Bone marrow (tissue), 2 donors: ENCODE measurements at regions not wholly inside any gene's neighbourhood (a gene's known extent, or its start where the extent isn't known, plus 50 kb on each side); places are given as distances from the start of the nearest gene placed in this dataset.

Experiments
- DNase-seq, 2 donors: peaks; one replicate each; lab custom pipeline; 2025; lab: John Stamatoyannopoulos, UW

DNA sequence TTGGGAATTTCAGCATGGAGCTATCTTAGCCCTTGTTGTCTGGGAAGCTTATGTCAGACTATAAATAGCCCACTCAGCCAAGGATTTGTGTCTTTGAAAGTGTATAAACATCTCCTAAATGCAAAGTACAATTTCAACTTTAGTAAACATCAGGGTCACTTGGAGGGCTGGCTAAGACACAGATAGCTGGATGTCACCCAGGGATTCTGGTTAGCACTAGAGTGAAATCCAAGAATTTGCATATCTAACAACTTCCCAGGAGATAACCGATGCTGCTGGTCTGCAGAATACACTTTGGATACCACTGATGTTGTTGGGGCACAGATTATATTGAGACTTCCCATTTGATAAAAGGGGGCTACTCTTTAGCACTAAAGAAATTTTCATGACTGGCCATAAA, 130.9 kb downstream of the PAX1 start:
- no peak for DNase-seq

DNA sequence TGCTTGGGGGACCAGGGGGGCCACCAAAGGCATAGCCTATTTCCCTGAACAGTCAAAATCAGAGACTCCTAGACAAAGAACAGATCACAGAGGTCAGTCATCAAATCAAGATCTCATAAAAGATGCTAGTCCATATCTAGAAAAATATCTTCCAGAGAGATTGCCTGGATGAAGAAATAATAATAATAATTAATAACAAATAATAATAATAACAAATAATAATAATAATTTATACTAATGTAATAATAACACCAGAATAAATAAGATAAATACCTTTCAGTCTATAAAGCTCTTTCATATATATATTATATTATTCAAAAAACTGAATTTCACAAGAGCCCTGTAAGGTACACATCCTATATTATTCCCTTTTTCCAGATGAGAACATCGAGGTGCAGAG, 129.6 kb downstream of the PAX1 start:
- DNase-seq, result no peak

DNA sequence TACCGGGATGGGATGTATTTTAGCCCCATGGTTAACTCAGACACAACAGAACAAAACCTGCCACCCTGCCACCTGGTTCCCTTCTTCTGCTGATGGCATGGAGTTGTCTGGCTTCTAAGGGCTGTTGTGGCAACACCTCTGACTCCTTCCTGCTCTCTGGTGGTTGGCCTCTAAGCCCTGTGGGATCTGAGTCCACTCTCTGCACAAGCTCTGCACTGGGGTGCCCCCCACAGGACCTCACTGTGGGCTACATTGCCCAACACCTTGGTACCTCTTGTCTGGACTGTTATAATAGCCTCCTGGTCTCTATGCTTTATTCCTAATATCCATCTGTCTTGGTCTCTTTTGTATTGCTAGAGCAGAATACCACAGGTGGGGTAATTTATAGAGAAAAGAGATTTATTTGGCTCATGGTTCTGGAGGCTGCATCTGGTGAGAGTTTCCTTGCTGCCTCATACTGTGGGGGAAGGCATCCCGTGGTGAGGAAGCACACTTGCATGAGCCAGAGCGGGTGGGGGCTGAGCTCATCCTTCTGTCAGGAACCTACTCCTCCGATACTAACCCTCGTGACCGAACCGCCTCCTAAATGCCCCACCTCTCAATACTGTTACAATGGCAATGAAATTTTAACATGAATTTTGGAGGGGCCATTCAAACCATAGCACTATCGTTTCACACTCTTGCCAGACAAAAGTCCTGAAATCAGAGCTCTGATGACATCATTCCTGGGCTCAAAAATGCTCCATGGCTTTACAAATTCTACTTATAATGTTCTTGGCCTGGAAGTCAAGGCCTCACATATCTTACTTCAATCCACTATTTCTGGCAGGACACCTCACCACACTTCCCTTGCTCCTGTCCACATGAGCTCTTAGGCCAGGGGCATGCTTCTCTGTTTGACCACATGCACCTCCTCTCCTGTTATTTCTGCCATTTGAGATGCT, 127.2 kb downstream of the PAX1 start:
- DNase-seq, result no peak

DNA sequence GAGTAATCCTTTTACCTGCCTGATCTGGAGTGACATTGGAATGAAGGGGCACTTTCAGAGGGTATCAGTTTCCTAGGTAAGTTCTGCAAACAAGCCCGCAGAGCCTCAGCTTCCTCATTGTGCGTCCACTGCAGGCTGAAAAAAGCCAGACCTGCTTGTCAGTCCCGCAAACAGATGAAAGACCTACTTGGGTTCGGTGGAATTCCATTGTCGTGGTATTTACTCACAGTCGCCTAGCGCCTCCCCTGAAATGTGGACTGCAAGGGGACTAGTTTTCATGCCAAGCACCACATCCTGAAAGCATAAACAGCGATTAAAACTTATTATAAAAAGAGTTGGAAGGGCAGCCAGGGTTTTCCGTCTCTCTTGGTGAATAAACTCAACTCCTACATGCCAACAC, 121.5 kb downstream of the PAX1 start:
- DNase-seq, result no peak

DNA sequence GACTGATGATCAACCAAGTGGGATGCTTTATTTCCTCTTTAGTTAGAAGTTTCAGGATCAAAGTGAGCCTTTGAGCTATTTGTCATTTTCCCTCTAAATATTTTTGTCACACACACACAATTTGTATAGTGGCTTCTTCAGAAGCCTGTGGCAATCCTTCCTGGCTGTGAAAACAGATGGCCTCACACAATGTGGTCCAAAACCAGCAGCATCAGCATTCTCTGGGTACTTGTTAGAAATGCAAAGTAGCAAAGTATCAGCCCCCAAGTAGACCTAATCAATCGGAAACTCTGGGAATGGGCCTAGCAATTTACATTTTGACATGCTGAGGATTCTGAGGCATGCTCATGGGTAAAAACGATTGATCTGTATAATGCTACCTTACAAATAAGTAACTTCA, 115.9 kb downstream of the PAX1 start:
- DNase-seq, result no peak

DNA sequence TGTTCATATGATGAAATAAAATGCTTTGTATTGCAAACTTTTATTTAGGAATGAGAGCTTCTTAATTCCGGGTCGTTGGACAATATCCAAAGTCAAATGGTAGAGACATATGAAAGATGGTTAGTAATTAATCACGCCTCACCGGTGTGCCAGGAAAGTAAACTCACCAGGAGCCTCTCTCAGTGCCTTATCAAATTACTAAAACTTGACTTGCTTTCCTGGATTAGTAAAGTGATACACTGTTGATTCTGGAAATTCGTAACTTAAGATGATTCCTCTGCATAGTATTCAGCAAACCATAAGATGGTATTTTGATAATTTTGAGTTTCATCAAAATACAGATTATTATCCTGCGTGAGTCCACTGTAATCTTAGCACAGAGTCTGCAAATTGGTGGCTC, 115.2 kb downstream of the PAX1 start:
- no peak for DNase-seq

DNA sequence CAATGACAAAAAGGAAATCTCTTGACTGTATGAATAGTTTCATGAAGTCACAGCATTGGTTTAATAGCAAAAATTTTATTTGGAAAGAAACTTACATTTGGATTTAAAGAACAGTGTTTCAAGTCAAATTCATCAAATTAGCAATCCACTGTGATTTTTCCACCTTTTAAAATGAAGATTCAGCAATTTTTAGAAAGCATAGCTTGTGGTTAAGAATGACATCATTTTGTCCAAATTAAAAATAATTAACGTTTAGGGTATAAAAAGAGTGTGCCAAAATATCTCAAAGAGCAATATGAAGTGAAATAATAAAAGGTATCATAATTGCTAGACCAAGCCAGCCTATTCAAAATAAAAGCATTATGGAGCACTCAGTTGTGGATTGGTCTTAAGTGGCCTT, 114.6 kb downstream of the PAX1 start:
- DNase-seq, result no peak

DNA sequence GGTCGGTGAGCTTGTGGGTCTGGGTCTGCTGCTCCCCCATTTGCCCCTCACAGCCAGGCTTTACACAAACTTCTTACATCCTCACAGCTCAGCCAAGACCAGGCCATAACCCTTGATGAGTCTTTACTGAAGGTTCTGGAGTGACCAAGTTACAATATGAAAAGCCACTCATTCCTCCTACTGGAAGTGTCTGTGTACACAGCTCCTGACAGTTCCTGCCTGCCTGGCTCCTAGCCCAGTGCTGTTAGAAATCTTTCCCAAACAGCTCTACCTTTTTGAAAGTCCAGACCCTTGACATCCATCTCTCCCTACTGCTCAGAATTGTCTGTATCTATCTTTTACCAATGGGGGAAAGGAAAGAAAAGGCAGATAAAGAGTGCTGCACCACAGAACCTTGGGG, 106.9 kb downstream of the PAX1 start:
- no peak for DNase-seq

DNA sequence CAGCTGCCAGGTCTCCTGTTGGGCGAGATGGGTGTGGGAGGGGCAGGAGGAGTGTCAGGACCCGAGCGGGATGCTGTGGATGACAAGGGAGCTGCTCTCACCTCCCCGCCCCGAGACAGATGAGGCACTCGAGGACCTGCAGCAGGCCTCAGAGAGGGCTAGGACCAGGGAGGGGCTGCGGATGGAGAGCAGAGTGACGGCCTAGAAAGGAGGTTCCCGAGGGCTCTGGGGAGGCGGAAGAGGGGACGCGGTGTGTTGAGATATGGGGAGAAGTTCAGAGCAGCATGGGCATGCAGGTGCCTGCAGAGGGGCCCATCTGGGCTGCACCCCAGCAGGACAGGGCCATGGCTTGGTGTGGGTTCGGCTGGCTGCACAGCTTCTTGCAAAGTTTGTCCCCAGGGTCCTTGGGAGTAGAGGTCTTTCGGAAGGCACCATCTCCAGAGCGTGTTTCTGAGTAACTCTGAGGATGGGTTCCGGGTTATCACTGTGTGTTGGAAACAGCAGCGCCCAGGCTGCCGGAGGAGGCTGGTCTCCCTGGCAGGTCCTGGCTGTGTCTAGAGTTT, 104.6 kb downstream of the PAX1 start:
- DNase-seq, result no peak

DNA sequence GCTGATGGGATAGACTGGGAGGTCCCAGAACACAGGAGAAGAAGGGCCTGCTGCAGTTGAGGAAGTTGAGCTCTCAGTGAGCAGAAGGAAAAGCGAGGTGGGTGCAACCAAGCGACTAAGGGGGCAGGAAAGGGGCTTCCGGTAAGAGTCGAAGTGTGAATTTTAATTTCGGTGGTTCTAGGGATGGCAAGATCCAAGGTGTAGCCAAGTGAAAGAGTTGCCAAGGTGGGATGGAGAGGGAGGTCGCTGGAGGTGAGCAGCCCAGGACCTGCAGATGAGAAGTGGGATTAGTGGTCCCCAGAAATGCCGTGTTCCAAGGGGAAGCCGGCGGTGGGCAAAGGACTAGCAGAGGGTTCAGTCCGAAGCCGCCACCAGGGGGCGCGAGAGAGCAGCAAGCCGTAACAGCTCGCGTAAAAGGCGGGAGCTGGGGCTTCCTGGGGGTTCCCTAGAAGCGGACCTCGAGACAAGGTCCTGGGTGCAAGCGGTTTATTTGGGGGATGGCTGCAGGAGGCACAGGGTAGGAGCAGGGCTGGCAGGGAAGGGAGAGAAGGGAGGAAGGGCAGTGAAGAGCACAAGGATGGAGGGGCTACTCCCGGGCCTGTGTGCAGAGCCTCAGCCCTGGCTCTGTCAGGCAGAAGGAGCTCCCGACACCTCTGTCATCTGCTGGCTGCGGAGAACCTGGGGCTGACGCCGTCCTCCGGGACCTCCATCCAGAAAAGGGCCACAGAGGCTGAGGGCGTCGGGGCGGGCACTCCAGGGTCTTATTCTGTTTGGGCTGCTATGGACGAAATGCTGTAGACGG, 103.6 kb downstream of the PAX1 start:
- peak in 1 of 2 donors; percentile 2 for DNase-seq

DNA sequence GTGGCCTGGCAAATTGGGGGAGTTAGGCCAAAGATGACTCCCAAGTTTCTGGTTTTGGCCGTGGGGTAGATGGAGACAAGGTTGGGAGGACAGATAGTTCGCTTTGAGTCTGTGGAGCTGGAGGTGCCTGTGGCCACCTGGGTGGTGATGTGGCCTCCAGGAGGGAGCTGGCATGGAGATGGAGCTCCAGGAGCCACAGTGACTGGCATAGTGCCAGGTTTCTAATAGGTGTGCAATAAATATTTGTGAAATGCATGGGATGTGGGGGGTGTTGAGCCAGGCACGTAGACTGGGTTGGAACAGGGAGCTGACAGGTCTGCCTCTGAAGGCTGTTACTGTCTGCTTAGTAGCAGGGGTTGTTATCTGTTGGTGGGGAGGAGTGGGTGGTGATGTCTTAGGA, 102.7 kb downstream of the PAX1 start:
- no peak for DNase-seq

DNA sequence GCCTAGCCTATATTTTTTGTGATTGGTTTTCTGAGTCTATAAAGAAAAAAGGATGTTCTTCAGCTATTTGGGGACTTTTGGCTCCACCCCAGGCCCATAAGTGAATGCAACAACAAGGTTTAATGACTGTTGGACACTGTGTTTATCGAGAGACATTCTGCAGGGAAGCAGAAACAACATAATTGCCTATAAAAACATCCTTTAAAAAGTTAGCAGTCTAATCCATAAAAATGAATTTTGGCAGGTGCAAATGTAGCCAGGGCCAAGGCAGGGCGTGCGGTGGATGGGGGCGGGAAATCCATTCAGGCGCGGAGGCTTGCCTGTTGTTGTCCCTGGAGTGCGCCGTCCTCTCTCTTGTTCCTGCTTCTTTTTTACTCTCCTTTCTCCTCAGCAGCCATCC, 99.3 kb downstream of the PAX1 start:
- no peak for DNase-seq

DNA sequence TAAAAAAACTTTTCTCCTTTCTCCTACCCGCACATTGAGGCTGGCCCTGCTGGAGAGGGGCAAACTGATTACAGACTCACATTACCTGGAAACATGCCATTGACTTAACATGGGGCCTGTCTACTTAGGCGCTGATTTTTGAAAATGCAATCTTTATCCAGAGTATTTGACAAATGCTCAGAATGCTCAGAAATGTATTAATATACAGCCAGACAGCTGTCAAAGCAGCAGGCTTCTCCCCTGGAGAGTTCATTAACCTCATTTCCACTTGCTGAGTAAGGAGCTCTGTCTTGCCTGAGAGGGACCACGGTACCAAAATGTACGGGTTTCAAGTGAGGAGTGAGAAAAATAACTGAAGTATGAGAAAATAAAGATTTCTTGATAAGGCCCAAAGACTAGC, 95.7 kb downstream of the PAX1 start:
- no peak for DNase-seq

DNA sequence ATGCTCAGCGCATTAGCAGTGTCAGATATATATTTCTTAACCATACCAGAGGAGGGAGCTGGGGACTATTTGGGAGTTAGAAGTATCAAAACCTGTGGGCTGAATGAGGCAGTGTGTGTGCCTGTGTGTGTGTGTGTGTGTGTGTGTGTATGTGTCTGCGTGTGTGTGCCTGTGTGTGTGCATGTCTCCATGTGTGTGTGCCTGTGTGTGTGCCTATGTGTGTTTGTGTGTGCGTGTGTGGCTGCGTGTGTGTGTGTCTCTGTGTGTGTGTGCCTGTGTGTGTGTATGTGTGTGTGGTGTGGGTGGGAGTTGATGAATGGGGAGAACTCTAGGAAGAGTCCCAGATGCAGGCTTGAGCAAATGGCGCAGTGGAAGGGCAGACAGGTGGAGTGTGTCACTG, 92.9 kb downstream of the PAX1 start:
- no peak for DNase-seq

DNA sequence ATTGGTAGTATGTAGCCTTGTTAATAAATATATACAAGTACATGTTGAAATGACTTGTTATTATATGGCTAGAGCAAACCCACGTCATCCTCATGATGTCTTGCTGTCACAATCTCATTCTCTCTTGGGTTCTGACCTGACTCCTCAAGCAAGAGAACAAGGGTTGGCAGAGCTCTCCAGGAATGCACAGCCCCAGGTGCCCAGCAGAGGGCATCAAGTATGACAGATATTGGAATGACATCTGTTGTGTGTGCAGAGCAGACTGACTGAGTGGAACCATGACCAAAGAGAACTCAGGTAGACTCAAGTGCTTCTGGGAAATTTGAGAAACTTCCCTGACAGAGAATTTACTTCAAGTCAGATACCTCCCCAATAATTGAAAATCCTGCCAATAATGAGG, 90.6 kb downstream of the PAX1 start:
- DNase-seq, result no peak

DNA sequence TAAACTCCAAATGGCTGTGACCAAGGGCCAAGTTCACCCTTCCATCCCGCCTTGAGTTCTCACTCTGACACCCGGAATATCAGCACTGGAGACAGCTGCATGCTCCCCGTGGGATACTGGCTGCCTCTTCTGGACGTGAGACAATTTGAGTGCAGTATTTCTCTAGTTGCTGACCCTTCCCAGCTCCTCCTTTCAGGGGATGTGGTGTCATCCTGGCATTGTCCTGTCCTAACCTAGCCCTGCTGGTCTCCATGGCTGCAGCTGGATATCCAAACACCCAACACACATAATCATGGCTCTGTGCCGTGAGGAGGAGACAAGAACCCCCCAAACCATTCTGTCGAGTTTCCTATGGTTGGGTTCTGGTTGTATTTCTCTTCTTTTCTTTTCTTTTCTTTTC, 82.6 kb downstream of the PAX1 start:
- no peak for DNase-seq

DNA sequence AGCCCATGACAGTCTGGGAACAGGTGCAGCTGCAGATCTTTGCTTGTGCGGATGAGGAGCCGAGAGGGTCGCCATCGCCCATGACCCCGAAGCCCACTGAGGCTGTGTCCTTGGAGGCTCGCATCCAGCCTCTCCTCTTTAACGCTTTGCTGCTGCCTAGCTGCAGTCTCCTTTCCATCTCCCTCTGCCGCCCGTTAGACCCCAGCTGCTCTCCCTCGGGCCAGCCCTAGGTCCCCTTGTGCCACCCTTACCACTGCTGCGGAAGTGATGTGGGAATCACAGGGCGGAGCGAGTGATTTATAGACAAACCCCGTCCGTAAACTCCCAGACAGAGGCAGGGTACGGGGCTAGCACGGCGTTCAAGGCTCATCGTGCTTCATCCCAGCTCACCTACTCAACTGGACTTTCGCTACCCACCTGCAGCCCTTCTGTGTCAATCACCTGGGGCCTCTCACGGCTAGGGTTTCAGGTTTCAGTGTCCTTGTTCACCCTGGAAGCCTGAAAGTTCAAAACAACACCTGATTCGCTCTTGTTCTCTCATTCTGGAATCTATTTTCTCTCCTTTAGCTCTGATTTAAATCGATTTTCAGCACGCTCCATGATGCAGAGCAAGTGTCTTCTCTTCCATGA, 76.1 kb downstream of the PAX1 start:
- DNase-seq, result no peak

DNA sequence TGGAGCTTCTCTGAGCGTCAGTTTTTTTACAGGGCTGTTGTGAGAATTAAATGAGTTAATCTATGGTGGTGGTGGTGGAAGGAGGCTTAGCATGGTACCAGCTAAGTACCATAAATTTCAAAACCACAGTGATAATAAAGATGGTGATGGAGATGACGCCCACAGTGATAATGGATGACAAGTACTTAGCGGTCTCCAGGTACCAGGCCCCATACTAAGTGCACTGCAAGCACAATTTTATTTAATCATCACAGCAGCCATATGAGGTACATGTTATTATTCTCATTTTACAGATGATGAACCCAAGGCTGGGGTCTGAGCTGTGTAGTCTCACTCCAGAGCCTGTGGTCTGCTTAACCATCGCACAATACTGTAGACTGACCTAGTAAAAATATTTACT, 75.1 kb downstream of the PAX1 start:
- no peak for DNase-seq
